Loucy (cell line): ENCODE measurements at regions not wholly inside any gene's neighbourhood (a gene's known extent, or its start where the extent isn't known, plus 50 kb on each side); places are given as distances from the start of the nearest gene placed in this dataset.

Source experiments
- CTCF ChIP-seq: fragments of 200-600 bp; sonication (generic); conservative IDR thresholded peaks from 2 replicates; pipeline ENCODE4 v1.5.1; 2014; ENCODE audit warnings: mild to moderate bottlenecking, antibody characterized with exemption, low read length
- EZH2phosphoT487 ChIP-seq: fragments of 200-600 bp; IDR thresholded peaks from 2 replicates; pipeline ENCODE4 v1.6.1; 2018; ENCODE audit warnings: antibody characterized with exemption, mild to moderate bottlenecking, moderate library complexity, borderline replicate concordance

DNA sequence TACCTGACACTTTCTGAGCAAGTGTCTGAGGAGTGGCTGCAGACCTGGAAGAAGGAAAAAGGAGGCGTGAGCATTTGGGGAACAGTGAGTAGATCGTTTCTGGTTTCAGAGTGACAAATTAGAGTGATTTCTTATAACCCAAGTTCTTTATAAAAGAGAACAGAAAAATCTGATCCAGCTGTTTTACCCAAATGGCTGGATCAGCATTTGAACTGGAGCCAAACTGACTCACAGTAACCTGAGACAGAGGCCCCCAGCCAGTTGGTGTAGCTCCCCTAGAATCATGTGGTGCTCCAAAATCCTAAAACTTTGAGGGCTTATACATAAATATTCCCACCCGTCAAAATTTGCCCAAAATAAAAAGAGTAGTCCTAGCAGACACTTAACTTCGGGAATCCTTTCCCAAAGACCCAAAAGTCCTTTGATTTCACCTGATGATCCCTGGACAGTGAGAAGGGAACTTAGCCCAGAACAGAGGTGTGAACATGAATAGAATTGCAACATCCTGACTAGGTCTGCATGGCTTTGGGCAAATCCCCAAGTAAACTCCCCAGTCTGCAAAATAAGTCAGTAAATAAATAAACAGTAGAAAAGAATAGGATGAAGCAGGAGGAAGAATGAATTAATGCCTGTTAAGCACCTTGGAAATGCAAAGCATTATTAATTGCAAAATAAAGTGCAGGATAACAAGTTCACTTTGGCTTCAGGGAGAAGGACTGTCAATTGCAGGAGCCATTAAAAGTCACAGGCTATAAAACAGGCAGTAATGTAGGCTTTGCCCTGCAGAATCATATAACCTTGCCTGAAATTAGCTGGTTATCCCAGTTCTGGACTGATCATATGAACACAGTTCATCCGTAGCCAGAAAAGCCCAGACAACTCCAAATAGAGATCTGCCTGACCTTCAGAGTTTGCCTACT is 262.0 kb upstream of the JARID2 start:
- TF ChIP-seq CTCF (no peak), EZH2phosphoT487 (no peak)
